Trophoblast cell (in vitro differentiated cells and primary cell): ENCODE measurements at regions not wholly inside any gene's neighbourhood (a gene's known extent, or its start where the extent isn't known, plus 50 kb on each side); places are given as distances from the start of the nearest gene placed in this dataset.
A peak's percentile ranks its signal among the peaks of the same experiment; 100 is the strongest.

Experiments
- DNase-seq, 2 donors: peaks; one replicate each; pipeline ENCODE4 v3.0.0-alpha.2; 2016
- H2AFZ ChIP-seq: 2 replicates; pipeline ENCODE4 v1.6.1; 2013; ENCODE audit warnings: low read length, moderate library complexity, mild to moderate bottlenecking; ENCODE audit not compliant: insufficient read depth, poor library complexity
- H2AK5ac ChIP-seq: 2 replicates; pipeline ENCODE4 v1.6.1; 2013; ENCODE audit warnings: mild to moderate bottlenecking, low read length
- H2BK120ac ChIP-seq: 2 replicates; pipeline ENCODE4 v1.6.1; 2013; ENCODE audit warnings: low read length, mild to moderate bottlenecking, moderate library complexity; ENCODE audit not compliant: insufficient read depth, poor library complexity
- H2BK12ac ChIP-seq: 2 replicates; pipeline ENCODE4 v1.6.1; 2013; ENCODE audit warnings: mild to moderate bottlenecking, low read length, moderate library complexity
- H2BK5ac ChIP-seq: 2 replicates; pipeline ENCODE4 v1.6.1; 2013; ENCODE audit warnings: low read length, low read depth, moderate library complexity, mild to moderate bottlenecking; ENCODE audit not compliant: poor library complexity
- H3K14ac ChIP-seq: 2 replicates; pipeline ENCODE4 v1.6.1; 2013; ENCODE audit warnings: mild to moderate bottlenecking, low read length
- H3K18ac ChIP-seq: 2 replicates; pipeline ENCODE4 v1.6.1; 2013; ENCODE audit warnings: mild to moderate bottlenecking, low read length
- H3K23ac ChIP-seq: 2 replicates; pipeline ENCODE4 v1.6.1; 2013; ENCODE audit warnings: low read length
- H3K27ac ChIP-seq: 2 replicates; pipeline ENCODE4 v1.5.1; 2013; ENCODE audit warnings: low read depth, mild to moderate bottlenecking, inconsistent platforms, low read length, moderate library complexity
- H3K27me3 ChIP-seq: 2 replicates; pipeline ENCODE4 v1.6.1; 2013; ENCODE audit warnings: inconsistent platforms, mild to moderate bottlenecking, low read length, moderate library complexity; ENCODE audit not compliant: insufficient read depth
- H3K36me3 ChIP-seq, 2 experiments: 1 replicate in 1 of 2; 2 replicates in 1 of 2; pipeline ENCODE4 v1.6.1; 2013; ENCODE audit warnings: low read length in 2 of 2, mild to moderate bottlenecking in 2 of 2, moderate library complexity in 1 of 2; ENCODE audit not compliant: insufficient read depth in 2 of 2, control insufficient read depth in 1 of 2
- H3K4ac ChIP-seq: 2 replicates; pipeline ENCODE4 v1.6.1; 2013; ENCODE audit warnings: low read depth, mild to moderate bottlenecking, low read length, moderate library complexity
- H3K4me1 ChIP-seq, 2 experiments: 1 replicate in 1 of 2; 2 replicates in 1 of 2; pipeline ENCODE4 v1.6.1; 2013; ENCODE audit warnings: low read length in 2 of 2, mild to moderate bottlenecking in 2 of 2, moderate library complexity in 1 of 2; ENCODE audit not compliant: insufficient read depth in 2 of 2, control insufficient read depth in 1 of 2
- H3K4me2 ChIP-seq: 2 replicates; pipeline ENCODE4 v1.6.1; 2013; ENCODE audit warnings: inconsistent platforms, mild to moderate bottlenecking, low read length, moderate library complexity
- H3K4me3 ChIP-seq: 2 replicates; pipeline ENCODE4 v1.5.1; 2013; ENCODE audit warnings: mild to moderate bottlenecking, low read depth, low read length, inconsistent platforms
- H3K79me1 ChIP-seq: one replicate; pipeline ENCODE4 v1.6.1; 2013; ENCODE audit warnings: low read length
- H3K79me2 ChIP-seq: 2 replicates; pipeline ENCODE4 v1.6.1; 2013; ENCODE audit warnings: low read length, mild to moderate bottlenecking; ENCODE audit not compliant: control insufficient read depth, insufficient read depth, poor library complexity
- H3K9ac ChIP-seq: 2 replicates; pipeline ENCODE4 v1.6.1; 2013; ENCODE audit warnings: mild to moderate bottlenecking, low read length
- H3K9me3 ChIP-seq: 2 replicates; pipeline ENCODE4 v1.6.1; 2013; ENCODE audit warnings: low read depth, mild to moderate bottlenecking, control low read depth, inconsistent platforms, low read length; ENCODE audit not compliant: insufficient read depth
- H4K12ac ChIP-seq: 2 replicates; pipeline ENCODE4 v1.6.1; 2013; ENCODE audit warnings: low read depth, mild to moderate bottlenecking, low read length, moderate library complexity
- H4K8ac ChIP-seq: 2 replicates; pipeline ENCODE4 v1.6.1; 2013; ENCODE audit warnings: low read depth, mild to moderate bottlenecking, low read length, moderate library complexity
- H4K91ac ChIP-seq: one replicate; pipeline ENCODE4 v1.6.1; 2013; ENCODE audit warnings: low read depth, mild to moderate bottlenecking, low read length, moderate library complexity
- WGBS: extraction: QIAGEN DNeasy Blood & Tissue Kit; methylation state at CpG from one replicate; pipeline ENCODE4 v1.1.7; 2013; ENCODE audit warnings: missing lambda C conversion rate; ENCODE audit not compliant: insufficient read length, insufficient coverage; ENCODE audit errors: extremely low coverage; 5-methylcytosine and 5-hydroxymethylcytosine counted together

DNA sequence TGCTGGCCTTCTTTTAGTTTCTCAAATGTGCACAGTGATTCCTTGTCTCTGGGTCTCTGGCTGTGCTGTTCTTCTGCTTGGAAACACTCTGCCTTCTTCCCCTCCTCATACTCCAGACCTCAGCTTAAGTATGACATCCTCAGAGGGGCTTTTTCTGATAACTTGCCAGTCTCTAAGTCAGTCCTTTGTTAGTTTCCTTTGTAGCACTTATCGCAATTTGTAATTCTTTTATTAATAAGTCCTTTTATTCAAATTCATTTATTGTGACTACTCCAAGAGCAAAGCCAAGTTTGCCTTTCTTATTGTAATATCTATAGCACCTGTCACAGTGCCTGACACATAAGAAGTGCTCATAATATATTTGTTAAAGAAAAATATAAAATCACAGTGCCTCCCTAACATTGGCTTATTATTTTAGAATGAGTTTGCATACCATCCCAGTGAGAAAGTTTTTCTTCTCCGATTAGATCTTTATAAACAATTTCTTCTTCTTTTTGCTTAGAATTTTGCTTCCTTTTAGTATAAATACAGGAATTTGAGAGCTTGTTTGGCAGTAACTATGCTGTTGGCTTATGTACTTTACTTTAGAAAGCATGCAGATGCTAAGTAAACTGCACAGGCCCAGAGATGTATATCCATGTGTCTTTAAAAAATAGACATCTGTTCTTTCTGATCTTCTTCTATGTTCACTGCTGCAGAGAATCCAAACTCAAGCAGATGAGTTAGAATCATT lies 198.0 kb downstream of the GAS1 start:
- no peak overlapping the region for H4K12ac ChIP-seq

DNA sequence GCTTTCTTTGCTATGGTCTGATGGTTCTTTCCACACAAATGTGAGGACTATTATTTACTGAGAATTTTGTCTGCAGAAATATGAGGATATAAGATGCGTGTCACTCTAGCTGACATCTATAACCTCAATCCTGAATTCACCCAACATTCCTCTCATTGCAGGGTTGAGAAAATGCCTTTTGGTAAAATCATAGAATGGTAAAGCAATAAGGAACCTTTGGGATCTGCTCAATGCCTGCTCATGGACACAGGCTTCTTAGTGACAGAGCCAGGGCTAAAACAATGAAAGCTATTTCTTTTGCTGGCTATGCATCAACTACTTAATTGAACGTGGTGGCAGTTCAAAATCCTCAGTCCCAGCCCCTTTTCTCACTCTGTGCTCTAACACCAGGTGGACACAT lies 199.6 kb downstream of the GAS1 start:
- no peak overlapping the region for H2BK120ac ChIP-seq
- H2AK5ac ChIP-seq = no peak overlapping the region
- H3K9me3 ChIP-seq = peaks cover 4% of the 10 kb centered on the region
- no peak overlapping the region for H4K12ac ChIP-seq
- H3K4me1 ChIP-seq = peaks cover 0 to 3% of the 10 kb centered on the region in 2 experiments
- peak in 1 of 2 donors; percentile 21 for DNase-seq
- H2AFZ ChIP-seq = no peak overlapping the region
- no peaks in the 10 kb centered on the region for H3K27me3 ChIP-seq
- H2BK12ac ChIP-seq = no peak overlapping the region
- H4K8ac ChIP-seq = no peak overlapping the region
- no peak overlapping the region for H3K23ac ChIP-seq
- H3K79me2 ChIP-seq = no peaks in the 10 kb centered on the region
- no peak overlapping the region for H3K4me3 ChIP-seq
- no peak overlapping the region for H4K91ac ChIP-seq
- no peak overlapping the region for H3K18ac ChIP-seq
- no peak overlapping the region for H3K27ac ChIP-seq
- no peaks in the 10 kb centered on the region for H3K36me3 ChIP-seq
- H3K14ac ChIP-seq = no peak overlapping the region
- no peak overlapping the region for H3K4ac ChIP-seq
- WGBS = no CpG with 5 or more reads among the region's 2 CpGs
- H2BK5ac ChIP-seq = no peak overlapping the region
- no peak overlapping the region for H3K9ac ChIP-seq
- no peak overlapping the region for H3K4me2 ChIP-seq
- peaks cover 3% of the 10 kb centered on the region for H3K79me1 ChIP-seq

More for the DNA sequence above, 198.0 kb downstream of the GAS1 start:
- no peak overlapping the region for H3K23ac ChIP-seq
- peaks cover 0 to 3% of the 10 kb centered on the region in 2 experiments for H3K4me1 ChIP-seq
- no peak overlapping the region for H2AK5ac ChIP-seq
- H3K36me3 ChIP-seq = no peaks in the 10 kb centered on the region
- H3K4ac ChIP-seq = no peak overlapping the region
- H3K9me3 ChIP-seq = peaks cover 4% of the 10 kb centered on the region
- H3K27me3 ChIP-seq = no peaks in the 10 kb centered on the region
- DNase-seq = no peak
- H2BK5ac ChIP-seq = no peak overlapping the region
- peaks cover 3% of the 10 kb centered on the region for H3K79me1 ChIP-seq
- WGBS = no CpG with 5 or more reads among the region's 2 CpGs
- no peak overlapping the region for H3K4me3 ChIP-seq
- H4K91ac ChIP-seq = no peak overlapping the region
- no peak overlapping the region for H2BK12ac ChIP-seq
- H2AFZ ChIP-seq = no peak overlapping the region
- no peak overlapping the region for H3K18ac ChIP-seq
- no peak overlapping the region for H2BK120ac ChIP-seq
- no peak overlapping the region for H4K8ac ChIP-seq
- H3K4me2 ChIP-seq = no peak overlapping the region
- H3K79me2 ChIP-seq = no peaks in the 10 kb centered on the region
- peak overlapping the region; percentile 51 for H3K14ac ChIP-seq
- no peak overlapping the region for H3K27ac ChIP-seq
- no peak overlapping the region for H3K9ac ChIP-seq

DNA sequence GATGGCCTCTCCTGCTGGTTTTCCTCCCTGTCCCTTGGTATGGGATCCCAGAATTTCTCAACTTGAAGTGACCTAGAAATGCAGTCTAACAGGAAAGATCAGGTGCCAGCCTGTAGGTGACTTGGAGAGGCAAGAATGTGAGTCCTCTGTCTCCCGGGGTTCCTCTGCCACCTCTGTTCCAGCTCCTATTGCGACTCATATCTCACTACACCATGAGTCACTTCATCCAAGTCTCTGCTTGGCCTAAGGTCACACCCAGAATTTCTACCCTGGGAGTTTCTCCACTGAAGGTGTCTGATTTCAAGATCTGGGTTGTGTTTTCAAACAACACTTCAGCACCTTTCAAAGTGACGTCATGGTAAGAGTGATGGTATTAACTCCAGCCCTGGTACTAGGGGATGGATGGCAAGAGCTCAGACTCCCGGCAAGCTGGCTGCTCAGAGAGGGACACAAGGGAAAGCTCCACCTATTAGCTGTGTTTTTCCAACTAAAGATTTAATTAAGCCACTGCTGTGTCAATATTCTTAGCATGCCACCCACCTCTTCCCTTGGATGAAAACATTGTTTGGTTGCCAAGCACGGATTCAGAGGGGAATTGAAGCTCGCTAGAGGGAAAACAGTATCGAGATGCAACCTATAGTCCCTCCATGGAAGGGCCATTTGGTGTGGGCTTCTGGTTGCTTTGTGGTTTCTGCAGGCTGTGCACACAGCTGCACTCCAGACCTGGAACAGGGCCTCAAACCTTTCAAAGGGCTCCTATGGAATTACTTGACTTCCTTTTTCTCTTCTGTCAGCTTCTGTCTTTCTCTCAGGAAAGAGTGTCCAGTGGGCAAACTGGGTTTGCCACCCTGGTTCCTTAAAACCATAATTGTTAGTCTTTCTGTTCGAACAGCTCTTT lies 205.7 kb downstream of the GAS1 start:
- H3K79me2 ChIP-seq = no peaks in the 10 kb centered on the region
- H3K18ac ChIP-seq = no peak overlapping the region
- H2BK12ac ChIP-seq = peak overlapping the region; percentile 10
- no peak overlapping the region for H3K14ac ChIP-seq
- H4K12ac ChIP-seq = no peak overlapping the region
- H3K4ac ChIP-seq = no peak overlapping the region
- no peaks in the 10 kb centered on the region for H3K36me3 ChIP-seq
- peak overlapping the region; percentile 9 for H2BK5ac ChIP-seq
- DNase-seq = peak; percentile 88 to 96
- no peak overlapping the region for H4K8ac ChIP-seq
- H4K91ac ChIP-seq = no peak overlapping the region
- no peak overlapping the region for H3K9ac ChIP-seq
- no CpG with 5 or more reads among the region's 8 CpGs for WGBS
- peak overlapping the region; percentile 32 for H3K4me2 ChIP-seq
- peaks cover 3% of the 10 kb centered on the region for H3K9me3 ChIP-seq
- no peak overlapping the region for H3K27ac ChIP-seq
- H3K79me1 ChIP-seq = peaks cover 3% of the 10 kb centered on the region
- H3K27me3 ChIP-seq = no peaks in the 10 kb centered on the region
- H2AK5ac ChIP-seq = peak overlapping the region; percentile 4
- H3K23ac ChIP-seq = no peak overlapping the region
- H2AFZ ChIP-seq = no peak overlapping the region
- no peak overlapping the region for H3K4me3 ChIP-seq
- peak overlapping the region; percentile 5 for H2BK120ac ChIP-seq
- H3K4me1 ChIP-seq = peaks cover 9 to 13% of the 10 kb centered on the region in 2 experiments

DNA sequence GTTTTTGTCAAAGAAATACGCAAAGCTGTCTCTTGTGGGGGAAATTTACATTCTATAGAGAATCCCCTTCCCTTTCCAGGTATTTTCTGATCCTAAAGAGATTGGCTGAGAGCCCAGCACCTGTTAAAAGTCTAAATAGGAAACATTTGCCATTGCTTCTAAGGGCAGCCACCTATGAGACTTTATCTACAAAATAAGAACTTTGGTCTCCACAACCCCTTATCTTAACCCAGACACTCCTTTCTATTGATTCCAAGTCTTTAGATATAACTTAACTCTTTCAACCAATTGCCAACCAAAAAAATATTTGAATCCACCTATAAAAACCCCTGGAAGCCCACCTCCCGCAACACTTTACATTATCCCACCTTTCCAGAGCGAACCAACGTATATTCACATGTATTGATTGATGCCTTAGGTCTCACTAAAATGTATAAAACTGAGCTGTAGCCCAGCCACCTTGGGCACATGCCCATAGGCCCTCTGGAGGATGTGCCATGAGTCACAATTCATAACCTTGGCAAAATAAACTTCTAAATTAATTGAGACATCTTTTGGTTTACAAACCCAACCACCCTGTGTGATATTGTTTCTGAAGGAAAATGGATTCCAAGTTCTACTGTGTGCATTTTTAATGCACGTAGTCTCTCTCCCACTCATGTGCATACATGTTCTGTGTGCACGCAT lies 211.4 kb downstream of the GAS1 start:
- Histone ChIP-seq H4K12ac (no peak overlapping the region), H2AFZ (no peak overlapping the region), H3K27me3 (no peaks in the 10 kb centered on the region), H3K18ac (no peak overlapping the region), H2BK12ac (no peak overlapping the region), H4K8ac (no peak overlapping the region), H2BK120ac (no peak overlapping the region), H2BK5ac (no peak overlapping the region), H3K36me3 (no peaks in the 10 kb centered on the region), H4K91ac (no peak overlapping the region), H3K4me3 (no peak overlapping the region), H3K79me2 (no peaks in the 10 kb centered on the region), H3K4me1 (peaks cover 0 to 6% of the 10 kb centered on the region in 2 experiments), H3K9ac (no peak overlapping the region), H2AK5ac (no peak overlapping the region), H3K79me1 (no peaks in the 10 kb centered on the region), H3K4ac (no peak overlapping the region), H3K27ac (no peak overlapping the region), H3K14ac (no peak overlapping the region), H3K9me3 (peaks cover 1% of the 10 kb centered on the region), H3K4me2 (no peak overlapping the region), H3K23ac (no peak overlapping the region)
- no peak for DNase-seq
- WGBS = 100% methylated on average over 1 of the region's 6 CpGs
